ENCODE measurements at regions not wholly inside any gene's neighbourhood (a gene's known extent, or its start where the extent isn't known, plus 50 kb on each side); places are given as distances from the start of the nearest gene placed in this dataset.

- POLR2A ChIA-PET, result no interaction called here
- Histone ChIP-seq H3K79me2 (ENCODE audit: control insufficient read depth, insufficient read depth, low read length) (no peaks in the 10 kb centered on the region), H3K36me3 (ENCODE audit: control insufficient read depth, insufficient read depth, low read length) (no peaks in the 10 kb centered on the region), H3K4me1 (replicated peaks in 1 of 2; ENCODE audit: control insufficient read depth in 2 of 2, insufficient read depth in 2 of 2, low read length in 2 of 2) (no peaks in the 10 kb centered on the region), H2AFZ (ENCODE audit: low read depth, low read length) (no peak overlapping the region), H3K9me3 (replicated peaks; ENCODE audit: control insufficient read depth, insufficient read depth, low read depth, low read length) (no peaks in the 10 kb centered on the region), H4K20me1 (replicated peaks; ENCODE audit: control insufficient read depth, insufficient read depth, low read length) (no peaks in the 10 kb centered on the region), H3K27me3 (ENCODE audit: control insufficient read depth in 2 of 2, insufficient read depth in 2 of 2, low read length in 2 of 2) (no peaks in the 10 kb centered on the region), H3K4me3 (no peak overlapping the region), H3K9ac (ENCODE audit: insufficient read depth in 1 of 2, low read depth in 2 of 2, low read length in 2 of 2) (no peak overlapping the region), H3K27ac (ENCODE audit: extremely low read depth, low read depth, low read length) (no peak overlapping the region), H3K4me2 (ENCODE audit: insufficient read depth, low read length) (no peak overlapping the region), H3K9me1 (ENCODE audit: control insufficient read depth, insufficient read depth, low read length) (no peaks in the 10 kb centered on the region)
- CTCF ChIA-PET (ENCODE audit: low intra/inter-chr PET ratio), result no interaction called here
- in situ Hi-C loops (cut with MboI) (loop anchor here (25.0 kb wide), 1 partner anchor 1240 kb away; no protein-coding TSS in a partner anchor), intact Hi-C loops (cut with micrococcal nuclease) (no loop called here)
- FAIRE-seq (no peak), DNase-seq (ENCODE audit: extremely low read depth in 1 of 4, low spot score in 3 of 4) (no peak), ATAC-seq (no peak)
- 0% methylated on average over 1 of the region's 1 CpG for WGBS (ENCODE audit: insufficient coverage, low coverage, missing lambda C conversion rate)
- no TSS peak for BruUV-seq (replicated peaks)
- TF ChIP-seq PPARD (CRISPR knock-in tag; IDR thresholded peaks at IDR 0.05) (no peak), SP1 (CRISPR knock-in tag; IDR thresholded peaks at IDR 0.05) (no peak), EP400 (IDR thresholded peaks at IDR 0.05) (no peak), ZNF79 (CRISPR knock-in tag; IDR thresholded peaks at IDR 0.05; ENCODE audit: low read depth) (no peak), EGR1 (conservative IDR thresholded peaks at IDR 0.05) (no peak), XRCC4 (IDR thresholded peaks at IDR 0.05; ENCODE audit: extremely low read depth, insufficient read depth, insufficient read length) (no peak), TCFL5 (CRISPR knock-in tag; conservative IDR thresholded peaks at IDR 0.05) (no peak), NONO (IDR thresholded peaks at IDR 0.05; ENCODE audit: low read depth in 2 of 2, low read length in 1 of 2) (no peak), ZNF277 (CRISPR knock-in tag; IDR thresholded peaks at IDR 0.05; ENCODE audit: borderline replicate concordance) (no peak), RFX7 (CRISPR knock-in tag; IDR thresholded peaks at IDR 0.05) (no peak), PRMT5 (CRISPR knock-in tag; IDR thresholded peaks at IDR 0.05) (no peak), RNF219 (CRISPR knock-in tag; IDR thresholded peaks at IDR 0.05) (no peak), TRIM28 (IDR thresholded peaks at IDR 0.05) (no peak), PHF8 (IDR thresholded peaks at IDR 0.05; ENCODE audit: borderline replicate concordance, low read length) (no peak), NR3C1 (CRISPR knock-in tag; IDR thresholded peaks at IDR 0.05) (no peak), ZNF41 (CRISPR knock-in tag; conservative IDR thresholded peaks at IDR 0.05) (no peak)
Observed at GRCh38 chr14:53547593-53547992, 394.5 kb upstream of the DDHD1 start.
